AG20443 (cell line): ENCODE measurements at regions not wholly inside any gene's neighbourhood (a gene's known extent, or its start where the extent isn't known, plus 50 kb on each side); places are given as distances from the start of the nearest gene placed in this dataset.

Source experiments
- DNase-seq: peaks from one replicate; pipeline ENCODE4 v3.0.0; 2012; ENCODE audit warnings: low spot score, mixed read lengths

GRCh38 chr16:54231919-54232318, 54.7 kb downstream of the IRX3 start:
- no peak for DNase-seq

DNA sequence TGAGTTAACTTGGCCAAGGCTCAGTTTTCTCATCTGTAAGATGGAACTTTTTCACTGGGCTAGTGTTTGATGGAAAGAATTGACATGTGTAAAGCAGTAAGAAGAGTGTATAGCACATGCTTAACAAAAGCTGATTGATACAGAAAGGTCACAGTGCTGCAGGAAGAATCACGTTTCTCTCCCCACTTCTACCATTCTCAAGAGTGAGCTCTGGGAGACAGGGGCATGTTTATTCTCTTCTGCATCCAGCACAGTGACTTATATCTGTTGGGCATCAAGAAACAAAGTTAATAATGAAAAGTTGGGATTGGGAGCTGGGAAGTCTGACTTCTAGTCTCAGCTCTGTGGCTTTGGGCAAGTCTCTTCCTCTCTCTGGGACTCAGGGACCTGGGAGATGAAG, 55.3 kb downstream of the IRX3 start:
- no peak for DNase-seq

DNA sequence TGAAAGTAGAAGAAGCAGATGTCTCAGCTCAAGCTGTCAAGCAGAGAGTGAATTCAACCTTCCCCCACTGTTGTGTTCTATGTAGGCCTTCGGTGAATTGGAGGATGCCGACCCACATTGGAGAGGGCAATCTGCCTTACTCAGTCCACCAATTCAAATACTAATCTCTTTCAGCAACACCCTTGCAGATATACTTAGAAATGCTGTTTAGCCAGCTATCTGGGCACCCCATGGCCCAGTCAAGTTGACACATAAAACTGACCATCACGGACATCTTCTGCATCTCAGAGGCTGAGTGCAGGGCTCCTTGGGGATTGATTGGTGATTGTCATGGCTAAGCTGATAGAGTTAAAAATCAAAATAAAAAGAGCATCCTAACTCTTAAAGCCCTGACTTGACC, 58.3 kb downstream of the IRX3 start:
- DNase-seq: no peak

DNA sequence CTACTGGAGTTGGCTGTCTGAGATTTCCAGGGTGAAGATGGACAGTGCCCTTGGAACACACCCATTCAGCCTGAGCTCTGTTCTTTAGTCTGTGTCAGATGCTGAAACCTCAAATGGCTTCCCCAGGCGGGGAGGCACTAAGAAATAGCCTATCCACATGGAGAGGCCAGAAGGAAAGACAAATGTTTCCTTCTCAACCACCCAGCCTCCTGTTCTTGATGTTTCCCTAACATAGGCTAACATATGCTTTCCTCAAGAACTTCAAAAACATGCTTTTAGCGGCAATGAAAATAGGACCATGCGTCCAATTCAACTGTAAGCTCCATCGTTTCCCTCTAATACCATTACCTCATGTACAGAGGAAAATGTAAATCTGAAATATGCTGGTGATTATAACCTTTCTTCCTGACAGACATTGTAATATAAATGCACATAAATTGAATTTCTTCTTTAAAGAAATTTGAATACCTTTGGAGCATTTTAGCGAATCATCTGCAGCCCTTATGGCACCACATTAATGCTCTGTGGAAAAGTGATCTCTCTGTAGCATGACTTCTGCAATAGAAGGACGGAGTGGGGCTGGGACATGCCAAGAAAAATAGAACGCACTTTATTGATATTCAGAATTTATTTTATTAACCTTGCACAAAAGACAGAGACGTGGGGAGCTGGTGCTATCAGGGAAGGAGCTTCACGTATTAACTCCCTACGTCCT, 60.1 kb downstream of the IRX3 start:
- DNase-seq: no peak

GRCh38 chr16:54219709-54220108, 66.9 kb downstream of the IRX3 start:
- DNase-seq: no peak

GRCh38 chr16:54216688-54217087, 69.9 kb downstream of the IRX3 start:
- no peak for DNase-seq

- no peak for DNase-seq
These were observed 70.3 kb downstream of the IRX3 start for GRCh38 chr16:54216268-54216667.

DNA sequence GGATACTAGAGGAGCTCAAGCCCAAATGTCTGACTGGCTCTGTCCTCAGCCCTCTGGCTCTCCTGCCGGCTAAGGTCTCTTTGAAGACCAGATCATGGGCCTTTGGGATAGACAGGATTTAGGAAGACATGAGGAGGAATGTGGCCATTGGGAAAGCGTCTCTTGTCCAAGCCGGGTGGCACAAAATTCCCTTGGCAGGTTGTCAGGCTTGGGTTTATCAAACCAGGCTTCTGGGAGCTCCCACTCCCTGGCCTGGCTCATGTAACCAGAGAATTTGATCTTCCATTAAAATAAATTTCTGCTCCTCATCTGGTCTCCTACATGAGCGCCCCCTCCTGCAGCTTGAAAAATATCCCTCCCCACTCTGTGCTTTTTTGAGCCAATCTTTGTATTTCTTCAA, 71.1 kb downstream of the IRX3 start:
- no peak for DNase-seq

GRCh38 chr16:54213322-54213721, 73.3 kb downstream of the IRX3 start:
- no peak for DNase-seq

- DNase-seq: no peak
These were observed 73.7 kb downstream of the IRX3 start for GRCh38 chr16:54212893-54213292.

DNA sequence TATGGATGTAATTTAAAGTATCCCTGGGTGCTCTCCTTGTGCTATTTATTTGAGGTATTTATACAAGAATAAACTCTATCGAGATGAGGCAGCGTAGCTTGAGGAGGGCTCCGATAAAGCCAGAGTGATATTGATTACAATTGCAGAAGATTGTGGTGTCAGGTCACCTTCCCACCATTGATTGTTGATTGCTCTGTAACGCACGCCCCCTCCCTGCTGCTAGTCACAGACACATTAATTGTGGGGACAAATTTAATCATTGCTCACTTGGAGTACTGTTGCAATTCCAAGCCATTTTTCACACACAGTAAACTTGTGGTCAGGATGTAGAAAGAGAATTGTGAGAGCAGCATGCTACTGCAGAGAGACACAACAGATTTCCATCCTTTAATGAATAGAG, 75.4 kb downstream of the IRX3 start:
- DNase-seq: no peak

DNA sequence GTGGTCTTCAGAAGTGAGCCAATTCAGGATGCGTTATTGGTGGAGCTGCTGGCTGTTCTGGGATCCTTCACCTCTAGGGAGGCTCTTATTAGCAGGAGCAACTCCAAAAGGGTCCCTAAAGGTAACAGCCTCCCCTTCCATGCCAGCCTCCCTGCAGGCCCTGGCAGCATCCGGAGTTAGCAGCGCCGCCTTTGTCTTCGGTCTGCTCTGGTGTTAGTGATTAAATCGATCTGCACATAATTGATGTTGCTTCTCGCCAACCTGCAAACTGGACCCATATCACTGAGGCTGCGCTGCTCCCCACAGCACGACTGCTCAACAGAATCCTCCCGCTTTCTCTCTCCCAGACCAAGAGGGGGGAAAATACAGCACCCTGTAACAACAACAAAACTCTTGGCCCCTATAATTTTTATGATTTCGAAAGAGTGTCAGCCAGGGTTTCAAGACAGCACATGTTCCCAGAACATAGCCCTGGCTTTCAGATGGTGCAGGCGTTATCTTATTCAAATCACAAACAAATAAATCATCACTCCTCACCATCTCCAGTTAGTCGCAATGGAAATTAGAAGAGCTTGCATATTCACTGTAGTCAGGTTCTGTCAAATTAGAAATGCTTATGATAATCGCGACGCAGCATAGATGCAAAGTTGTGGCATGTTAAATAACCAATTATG, 76.0 kb downstream of the IRX3 start:
- DNase-seq: no peak

GRCh38 chr16:54208237-54208636, 78.3 kb downstream of the IRX3 start:
- peak; percentile 28 for DNase-seq

GRCh38 chr16:54207837-54208236, 78.8 kb downstream of the IRX3 start:
- DNase-seq: no peak

- DNase-seq: no peak
These were observed 81.8 kb downstream of the IRX3 start for GRCh38 chr16:54204756-54205155.

- no peak for DNase-seq
These were observed 82.6 kb downstream of the IRX3 start for GRCh38 chr16:54203851-54204505.

- no peak for DNase-seq
These were observed 83.2 kb downstream of the IRX3 start for GRCh38 chr16:54203384-54203783.
